ENCODE measurements at regions not wholly inside any gene's neighbourhood (a gene's known extent, or its start where the extent isn't known, plus 50 kb on each side); places are given as distances from the start of the nearest gene placed in this dataset.

GRCh38 chr17:77441940-77442339 is 301.2 kb downstream of the SEC14L1 start:
- no peak for TF ChIP-seq CTCF (IDR thresholded peaks at IDR 0.05)
- no peak for TF ChIP-seq POLR2A (IDR thresholded peaks at IDR 0.05)
